ENCODE measurements at regions not wholly inside any gene's neighbourhood (a gene's known extent, or its start where the extent isn't known, plus 50 kb on each side); places are given as distances from the start of the nearest gene placed in this dataset.

- no peak for DNase-seq (ENCODE audit: low spot score in 2 of 2)
- intact Hi-C loops (cut with DNase I; ENCODE audit: low total_unique reads), result no loop called here
- WGBS, 2 donors, result 36 to 60% methylated on average over 4 of the region's 4 CpGs
- no peak overlapping the region for H3K4me3 ChIP-seq (ENCODE audit: low read depth, poor library complexity, severe bottlenecking)
- TF ChIP-seq POLR2A (IDR thresholded peaks at IDR 0.05) (no peak), CTCF (IDR thresholded peaks at IDR 0.05) (no peak)
These were observed 758.4 kb upstream of the GCFC2 start for GRCh38 chr2:76469066-76469465.

GRCh38 chr2:76467326-76467725 is 756.6 kb upstream of the GCFC2 start:
- TF ChIP-seq POLR2A (IDR thresholded peaks at IDR 0.05) (no peak), CTCF (IDR thresholded peaks at IDR 0.05) (no peak)
- intact Hi-C loops (cut with DNase I; ENCODE audit: low total_unique reads), result no loop called here
- no peak overlapping the region for H3K4me3 ChIP-seq (ENCODE audit: low read depth, poor library complexity, severe bottlenecking)
- no peak for DNase-seq (ENCODE audit: low spot score in 2 of 2)
- 89 to 94% methylated on average over 2 of the region's 2 CpGs for WGBS, 2 donors

GRCh38 chr2:76464310-76464709 is 753.6 kb upstream of the GCFC2 start:
- TF ChIP-seq POLR2A (IDR thresholded peaks at IDR 0.05), result no peak
- WGBS, 2 donors, result 75 to 79% methylated on average over 2 of the region's 2 CpGs
- no peak for DNase-seq (ENCODE audit: low spot score in 2 of 2)
- intact Hi-C loops (cut with DNase I; ENCODE audit: low total_unique reads), result no loop called here
- no peak overlapping the region for H3K4me3 ChIP-seq (ENCODE audit: low read depth, poor library complexity, severe bottlenecking)

- H3K4me3 ChIP-seq (ENCODE audit: low read depth, poor library complexity, severe bottlenecking), result no peak overlapping the region
- intact Hi-C loops (cut with DNase I; ENCODE audit: low total_unique reads), result no loop called here
- no peak for DNase-seq (ENCODE audit: low spot score in 2 of 2)
- no peak for TF ChIP-seq CTCF (IDR thresholded peaks at IDR 0.05)
- no peak for TF ChIP-seq POLR2A (IDR thresholded peaks at IDR 0.05)
- WGBS, 2 donors, result 55 to 56% methylated on average over 4 of the region's 4 CpGs
These were observed 750.7 kb upstream of the GCFC2 start for GRCh38 chr2:76461431-76461830.

- no peak overlapping the region for H3K4me3 ChIP-seq (ENCODE audit: low read depth, poor library complexity, severe bottlenecking)
- TF ChIP-seq CTCF (IDR thresholded peaks at IDR 0.05), result no peak
- no peak for TF ChIP-seq POLR2A (IDR thresholded peaks at IDR 0.05)
- DNase-seq (ENCODE audit: low spot score in 2 of 2), result no peak
- intact Hi-C loops (cut with DNase I; ENCODE audit: low total_unique reads), result no loop called here
- WGBS, 2 donors, result 64 to 91% methylated on average over 2 of the region's 2 CpGs
These were observed 745.2 kb upstream of the GCFC2 start for GRCh38 chr2:76455910-76456309.

- intact Hi-C loops (cut with DNase I; ENCODE audit: low total_unique reads), result no loop called here
- DNase-seq (ENCODE audit: low spot score in 2 of 2), result no peak
- no peak overlapping the region for H3K4me3 ChIP-seq (ENCODE audit: low read depth, poor library complexity, severe bottlenecking)
- 60 to 80% methylated on average over 1 of the region's 1 CpG for WGBS, 2 donors
- TF ChIP-seq POLR2A (IDR thresholded peaks at IDR 0.05), result no peak
- no peak for TF ChIP-seq CTCF (IDR thresholded peaks at IDR 0.05)
These were observed 739.3 kb upstream of the GCFC2 start for GRCh38 chr2:76450024-76450475.
